SK-N-SH treated with all-trans-retinoic acid at 6 μM for 48 hours (cell line): ENCODE measurements at regions not wholly inside any gene's neighbourhood (a gene's known extent, or its start where the extent isn't known, plus 50 kb on each side); places are given as distances from the start of the nearest gene placed in this dataset.

Source experiments
- ATAC-seq: fragments of 200-7000 bp; cut with Tn5 transposase; 3 replicates; pipeline ENCODE4 v1.9.1; 2020; ENCODE audit warnings: mild to moderate bottlenecking, moderate library complexity
- BACH2 ChIP-seq: fragments of 250-450 bp; sonication (Bioruptor Pico); IDR thresholded peaks from 2 replicates; pipeline ENCODE4 v1.9.0; 2021; ENCODE audit warnings: mild to moderate bottlenecking, borderline replicate concordance
- CREB5 ChIP-seq: fragments of 250-450 bp; sonication (Bioruptor Pico); IDR thresholded peaks from 2 replicates; pipeline ENCODE4 v1.5.1; 2020; ENCODE audit warnings: low read depth, mild to moderate bottlenecking, moderate library complexity
- CSDC2 ChIP-seq: fragments of 250-450 bp; sonication (Bioruptor Pico); IDR thresholded peaks from 2 replicates; pipeline ENCODE4 v1.5.0; 2020; ENCODE audit warnings: mild to moderate bottlenecking, moderate library complexity
- CSRNP3 ChIP-seq: fragments of 250-450 bp; sonication (Bioruptor Pico); IDR thresholded peaks from 2 replicates; pipeline ENCODE4 v1.5.1; 2021; ENCODE audit warnings: mild to moderate bottlenecking, moderate library complexity
- ESRRG ChIP-seq: fragments of 250-450 bp; sonication (Bioruptor Pico); IDR thresholded peaks from 2 replicates; pipeline ENCODE4 v1.6.1; 2021; ENCODE audit warnings: mild to moderate bottlenecking
- GLIS3 ChIP-seq: fragments of 250-450 bp; sonication (Bioruptor Pico); IDR thresholded peaks from 2 replicates; pipeline ENCODE4 v1.5.0; 2020; ENCODE audit warnings: mild to moderate bottlenecking, moderate library complexity
- ISL1 ChIP-seq: fragments of 250-450 bp; sonication (Bioruptor Pico); IDR thresholded peaks from 2 replicates; pipeline ENCODE4 v2.1.2; 2022; ENCODE audit warnings: mild to moderate bottlenecking, moderate library complexity
- OSR1 ChIP-seq: fragments of 250-450 bp; sonication (Bioruptor Pico); IDR thresholded peaks from 2 replicates; pipeline ENCODE4 v1.8.0; 2022; ENCODE audit warnings: moderate library complexity, mild to moderate bottlenecking, inconsistent platforms
- POU6F1 ChIP-seq: fragments of 250-450 bp; sonication (Bioruptor Pico); IDR thresholded peaks from 2 replicates; pipeline ENCODE4 v1.8.0; 2021; ENCODE audit warnings: low read depth, mild to moderate bottlenecking, moderate library complexity, borderline replicate concordance
- PPARA ChIP-seq: fragments of 250-450 bp; sonication (Bioruptor Pico); IDR thresholded peaks from 2 replicates; pipeline ENCODE4 v1.5.0; 2020; ENCODE audit warnings: mild to moderate bottlenecking, borderline replicate concordance
- RARB ChIP-seq: fragments of 250-450 bp; sonication (Bioruptor Pico); IDR thresholded peaks from 2 replicates; pipeline ENCODE4 v1.8.0; 2021; ENCODE audit warnings: mild to moderate bottlenecking, moderate library complexity
- SNAI2 ChIP-seq: fragments of 250-450 bp; sonication (Bioruptor Pico); IDR thresholded peaks from 2 replicates; pipeline ENCODE4 v1.5.0; 2020; ENCODE audit warnings: mild to moderate bottlenecking, moderate library complexity
- TCF4 ChIP-seq: fragments of 250-450 bp; sonication (Bioruptor Pico); IDR thresholded peaks from 2 replicates; pipeline ENCODE4 v1.8.0; 2021; ENCODE audit warnings: mild to moderate bottlenecking, moderate library complexity, borderline replicate concordance
- TSHZ2 ChIP-seq: fragments of 250-450 bp; sonication (Bioruptor Pico); IDR thresholded peaks from 2 replicates; pipeline ENCODE4 v1.5.0; 2020; ENCODE audit warnings: mild to moderate bottlenecking, moderate library complexity
- ZC3H10 ChIP-seq: fragments of 250-450 bp; sonication (Bioruptor Pico); IDR thresholded peaks from 2 replicates; pipeline ENCODE4 v1.5.1; 2021; ENCODE audit warnings: mild to moderate bottlenecking, moderate library complexity
- ZFP3 ChIP-seq: fragments of 250-450 bp; sonication (Bioruptor Pico); IDR thresholded peaks from 2 replicates; pipeline ENCODE4 v1.5.0; 2020; ENCODE audit warnings: mild to moderate bottlenecking, moderate library complexity
- ZFP30 ChIP-seq: fragments of 450-650 bp; formaldehyde crosslinking; IDR thresholded peaks from 2 replicates; pipeline ENCODE4 v1.5.0; 2022; ENCODE audit warnings: mild to moderate bottlenecking, moderate library complexity
- ZNF565 ChIP-seq: fragments of 450-650 bp; formaldehyde crosslinking; conservative IDR thresholded peaks from 2 replicates; pipeline ENCODE4 v1.5.0; 2020; ENCODE audit warnings: low read depth, mild to moderate bottlenecking, moderate library complexity
- ZNF70 ChIP-seq: fragments of 450-650 bp; formaldehyde crosslinking; IDR thresholded peaks from 2 replicates; pipeline ENCODE4 v1.5.0; 2020; ENCODE audit warnings: mild to moderate bottlenecking, moderate library complexity
- ZNF8 ChIP-seq: fragments of 450-650 bp; formaldehyde crosslinking; IDR thresholded peaks from 2 replicates; pipeline ENCODE4 v1.5.0; 2020; ENCODE audit warnings: mild to moderate bottlenecking, moderate library complexity

GRCh38 chr18:10349561-10349960 lies 104.9 kb upstream of the APCDD1 start:
- no peak for TF ChIP-seq ZNF8
- no peak for TF ChIP-seq CREB5
- TF ChIP-seq ZNF70 (CRISPR knock-in tag) = no peak
- no peak for TF ChIP-seq ZFP3 (CRISPR knock-in tag)
- no peak for ATAC-seq

- no peak for ATAC-seq
- TF ChIP-seq ZNF565 (CRISPR knock-in tag) (no peak), PPARA (CRISPR knock-in tag) (no peak), GLIS3 (no peak), TSHZ2 (no peak), CSRNP3 (CRISPR knock-in tag) (no peak), ISL1 (CRISPR knock-in tag) (no peak), CSDC2 (CRISPR knock-in tag) (no peak), ESRRG (CRISPR knock-in tag) (no peak), BACH2 (CRISPR knock-in tag) (no peak)
These were observed 103.8 kb upstream of the APCDD1 start for GRCh38 chr18:10350661-10351060.

GRCh38 chr18:10351219-10351818 lies 103.1 kb upstream of the APCDD1 start:
- ATAC-seq = no peak
- no peak for TF ChIP-seq CSDC2 (CRISPR knock-in tag)
- TF ChIP-seq ZFP3 (CRISPR knock-in tag) = no peak
- no peak for TF ChIP-seq OSR1 (CRISPR knock-in tag)
- TF ChIP-seq CSRNP3 (CRISPR knock-in tag) = no peak
- no peak for TF ChIP-seq ZNF565 (CRISPR knock-in tag)
- no peak for TF ChIP-seq TCF4 (CRISPR knock-in tag)
- TF ChIP-seq ZFP30 = no peak
- no peak for TF ChIP-seq BACH2 (CRISPR knock-in tag)
- no peak for TF ChIP-seq ISL1 (CRISPR knock-in tag)
- TF ChIP-seq ZNF70 (CRISPR knock-in tag) = no peak
- TF ChIP-seq POU6F1 (CRISPR knock-in tag) = no peak
- no peak for TF ChIP-seq RARB (CRISPR knock-in tag)
- TF ChIP-seq ZNF8 = no peak

GRCh38 chr18:10351858-10352257 lies 102.6 kb upstream of the APCDD1 start:
- ATAC-seq = no peak
- TF ChIP-seq ZC3H10 (CRISPR knock-in tag) (no peak), ZNF70 (CRISPR knock-in tag) (no peak), SNAI2 (CRISPR knock-in tag) (no peak), BACH2 (CRISPR knock-in tag) (no peak), TCF4 (CRISPR knock-in tag) (no peak), PPARA (CRISPR knock-in tag) (no peak), ZFP3 (CRISPR knock-in tag) (no peak), ZFP30 (no peak), CSDC2 (CRISPR knock-in tag) (no peak), TSHZ2 (no peak), ESRRG (CRISPR knock-in tag) (no peak), CREB5 (no peak)
